ENCODE measurements at regions not wholly inside any gene's neighbourhood (a gene's known extent, or its start where the extent isn't known, plus 50 kb on each side); places are given as distances from the start of the nearest gene placed in this dataset.

- TF ChIP-seq, protein P1, sequence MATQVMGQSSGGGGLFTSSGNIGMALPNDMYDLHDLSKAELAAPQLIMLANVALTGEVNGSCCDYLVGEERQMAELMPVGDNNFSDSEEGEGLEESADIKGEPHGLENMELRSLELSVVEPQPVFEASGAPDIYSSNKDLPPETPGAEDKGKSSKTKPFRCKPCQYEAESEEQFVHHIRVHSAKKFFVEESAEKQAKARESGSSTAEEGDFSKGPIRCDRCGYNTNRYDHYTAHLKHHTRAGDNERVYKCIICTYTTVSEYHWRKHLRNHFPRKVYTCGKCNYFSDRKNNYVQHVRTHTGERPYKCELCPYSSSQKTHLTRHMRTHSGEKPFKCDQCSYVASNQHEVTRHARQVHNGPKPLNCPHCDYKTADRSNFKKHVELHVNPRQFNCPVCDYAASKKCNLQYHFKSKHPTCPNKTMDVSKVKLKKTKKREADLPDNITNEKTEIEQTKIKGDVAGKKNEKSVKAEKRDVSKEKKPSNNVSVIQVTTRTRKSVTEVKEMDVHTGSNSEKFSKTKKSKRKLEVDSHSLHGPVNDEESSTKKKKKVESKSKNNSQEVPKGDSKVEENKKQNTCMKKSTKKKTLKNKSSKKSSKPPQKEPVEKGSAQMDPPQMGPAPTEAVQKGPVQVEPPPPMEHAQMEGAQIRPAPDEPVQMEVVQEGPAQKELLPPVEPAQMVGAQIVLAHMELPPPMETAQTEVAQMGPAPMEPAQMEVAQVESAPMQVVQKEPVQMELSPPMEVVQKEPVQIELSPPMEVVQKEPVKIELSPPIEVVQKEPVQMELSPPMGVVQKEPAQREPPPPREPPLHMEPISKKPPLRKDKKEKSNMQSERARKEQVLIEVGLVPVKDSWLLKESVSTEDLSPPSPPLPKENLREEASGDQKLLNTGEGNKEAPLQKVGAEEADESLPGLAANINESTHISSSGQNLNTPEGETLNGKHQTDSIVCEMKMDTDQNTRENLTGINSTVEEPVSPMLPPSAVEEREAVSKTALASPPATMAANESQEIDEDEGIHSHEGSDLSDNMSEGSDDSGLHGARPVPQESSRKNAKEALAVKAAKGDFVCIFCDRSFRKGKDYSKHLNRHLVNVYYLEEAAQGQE (IDR thresholded peaks at IDR 0.05; ENCODE audit: insufficient read depth in 1 of 2, low read depth in 2 of 2, low read length in 1 of 2), result no peak
- TF ChIP-seq, protein P2, sequence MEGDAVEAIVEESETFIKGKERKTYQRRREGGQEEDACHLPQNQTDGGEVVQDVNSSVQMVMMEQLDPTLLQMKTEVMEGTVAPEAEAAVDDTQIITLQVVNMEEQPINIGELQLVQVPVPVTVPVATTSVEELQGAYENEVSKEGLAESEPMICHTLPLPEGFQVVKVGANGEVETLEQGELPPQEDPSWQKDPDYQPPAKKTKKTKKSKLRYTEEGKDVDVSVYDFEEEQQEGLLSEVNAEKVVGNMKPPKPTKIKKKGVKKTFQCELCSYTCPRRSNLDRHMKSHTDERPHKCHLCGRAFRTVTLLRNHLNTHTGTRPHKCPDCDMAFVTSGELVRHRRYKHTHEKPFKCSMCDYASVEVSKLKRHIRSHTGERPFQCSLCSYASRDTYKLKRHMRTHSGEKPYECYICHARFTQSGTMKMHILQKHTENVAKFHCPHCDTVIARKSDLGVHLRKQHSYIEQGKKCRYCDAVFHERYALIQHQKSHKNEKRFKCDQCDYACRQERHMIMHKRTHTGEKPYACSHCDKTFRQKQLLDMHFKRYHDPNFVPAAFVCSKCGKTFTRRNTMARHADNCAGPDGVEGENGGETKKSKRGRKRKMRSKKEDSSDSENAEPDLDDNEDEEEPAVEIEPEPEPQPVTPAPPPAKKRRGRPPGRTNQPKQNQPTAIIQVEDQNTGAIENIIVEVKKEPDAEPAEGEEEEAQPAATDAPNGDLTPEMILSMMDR (IDR thresholded peaks at IDR 0.05), result no peak
- TF ChIP-seq TCF7L2 (IDR thresholded peaks at IDR 0.05; ENCODE audit: low read depth, low read length) (no peak), POLR2AphosphoS5 (IDR thresholded peaks at IDR 0.05; ENCODE audit: low read depth, low read length) (no peak), SIN3A (IDR thresholded peaks at IDR 0.05; ENCODE audit: borderline replicate concordance, insufficient read depth, low read depth, low read length) (no peak)
- no peaks in the 10 kb centered on the region for H3K4me1 ChIP-seq (ENCODE audit: control insufficient read depth, insufficient read depth, low read length)
- ChIA-PET CTCF (no interaction called here), POLR2A (no interaction called here)
- 0 out of 2 replicates have a peak, but pooled peaks cover 2% of the 10 kb centered on the region for H3K9me3 ChIP-seq (ENCODE audit: control insufficient read depth, insufficient read depth, low read depth, low read length)
- H3K36me3 ChIP-seq (ENCODE audit: control insufficient read depth, insufficient read depth, low read length), result no peaks in the 10 kb centered on the region
- H3K4me3 ChIP-seq (ENCODE audit: low read depth in 2 of 2, low read length in 2 of 2), result no peak overlapping the region
- BruUV-seq (replicated peaks), result no TSS peak
- in situ Hi-C loops (cut with HindIII; ENCODE audit: low pct_unique_long_range_greater_than_20kb, low sequenced_read_pairs), result no loop called here
- H3K27me3 ChIP-seq (ENCODE audit: control insufficient read depth, insufficient read depth, low read length), result no peaks in the 10 kb centered on the region
- intact Hi-C loops (cut with micrococcal nuclease; ENCODE audit: unreplicated experiment), result no loop called here
- DNase-seq (ENCODE audit: low read depth, low spot score) (no peak), ATAC-seq (no peak)
- no peak overlapping the region for H3K27ac ChIP-seq (ENCODE audit: low read length)
These were observed 53.3 kb upstream of the CNTNAP5 start for GRCh38 chr2:123971564-123972318.

Measured in Panc1 (cell line).